Psoas muscle (tissue), 7 donors: ENCODE measurements at regions not wholly inside any gene's neighbourhood (a gene's known extent, or its start where the extent isn't known, plus 50 kb on each side); places are given as distances from the start of the nearest gene placed in this dataset.
A peak's percentile ranks its signal among the peaks of the same experiment; 100 is the strongest.

Experiments used
- ATAC-seq, 4 donors: fragments of 200-7000 bp; cut with Tn5 transposase; one replicate each; pipeline ENCODE4 v1.9.1; 2020; ENCODE audit warnings: moderate library complexity in 3 of 4, mild to moderate bottlenecking in 2 of 4
- DNase-seq, 2 donors: peaks; one replicate each; pipeline ENCODE4 v3.0.0-alpha.2; 2020
- H3K27ac ChIP-seq: fragments of 200-600 bp; one replicate; pipeline ENCODE4 v1.8.0; 2022
- H3K27me3 ChIP-seq, 3 donors: fragments of 200-600 bp in 1 of 3; one replicate each; pipeline versions ENCODE4 v1.6.1 to v1.8.0; 2013 to 2022; ENCODE audit warnings: low read length in 2 of 3, mild to moderate bottlenecking in 2 of 3, moderate library complexity in 1 of 3; ENCODE audit not compliant: insufficient read depth in 3 of 3
- H3K36me3 ChIP-seq, 2 donors: fragments of 200-600 bp in 1 of 2; one replicate each; pipeline versions ENCODE4 v1.6.1 to v1.8.0; 2013 to 2022; ENCODE audit warnings: low read depth in 1 of 2, mild to moderate bottlenecking in 1 of 2, moderate library complexity in 1 of 2; ENCODE audit not compliant: insufficient read depth in 1 of 2
- H3K4me1 ChIP-seq: fragments of 200-600 bp; one replicate; pipeline ENCODE4 v1.8.0; 2022
- H3K4me3 ChIP-seq: fragments of 200-600 bp; one replicate; pipeline ENCODE4 v1.8.0; 2022; ENCODE audit warnings: mild to moderate bottlenecking
- H3K9me3 ChIP-seq: fragments of 200-600 bp; one replicate; pipeline ENCODE4 v1.8.0; 2022
- WGBS, 3 donors: extraction: QIAGEN DNeasy Blood & Tissue Kit; methylation state at CpG; one replicate each; pipeline versions ENCODE4 v1.1.6 to v1.1.7; 2013; 5-methylcytosine and 5-hydroxymethylcytosine counted together
- intact Hi-C, 2 donors: fragments of 100-400 bp; cut with DNase I; formaldehyde crosslinking; loops; one replicate each; pipeline versions ENCODE4 v1.11.0 to v1.14.2; 2022
- TF ChIP-seq, protein P1 (sequence below): fragments of 200-600 bp; IDR thresholded peaks from one replicate; pipeline ENCODE4 v1.8.0; 2022; ENCODE audit warnings: antibody characterized with exemption
- donor health status: healthy with polysubstance abuse.
- donor health status: DM: no; HTN: no; CAD: no; lungs with moderate emphysema.
- donor health status: Bipolar disorder and iron deficiency.
- donor health status: healthy.
- donor health status: DM: yes; HTN: yes; CAD: no.
- donor health status: DM: no; HTN: no; CAD: no.
- donor health status: DM: yes; HTN: yes; CAD: no.

DNA sequence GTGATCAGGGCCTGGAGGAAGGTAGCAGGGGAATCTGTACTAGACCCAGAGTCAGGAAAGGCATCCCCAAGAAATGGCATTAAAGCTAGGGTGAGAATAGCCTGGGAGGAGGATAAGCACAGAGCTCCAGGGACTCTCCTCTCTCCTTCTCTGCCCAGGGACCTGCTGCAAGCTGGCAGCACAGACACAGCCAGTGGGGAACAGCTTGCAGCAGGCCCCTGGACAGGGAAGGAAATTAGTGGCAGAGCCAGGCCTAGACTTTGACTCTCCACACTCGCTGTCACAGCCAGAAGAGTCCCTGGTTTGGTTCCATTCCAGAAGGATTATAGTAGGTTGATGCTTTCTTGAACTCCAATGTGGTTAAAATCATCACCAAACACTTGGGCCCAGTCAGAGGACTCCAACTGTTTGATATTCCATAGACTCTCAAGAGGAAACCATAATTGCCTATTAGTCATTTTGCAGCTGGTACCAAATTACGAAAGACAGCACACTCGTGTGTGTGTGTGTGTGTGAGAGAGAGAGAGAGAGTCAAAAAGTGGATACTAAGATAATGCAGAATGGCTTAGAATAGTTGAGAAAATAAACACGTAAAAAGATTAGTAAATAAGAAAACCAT, 95.5 kb upstream of the ATP8B1 start:
- H3K36me3 ChIP-seq, result no peaks in the 10 kb centered on the region
- TF ChIP-seq, protein P1, sequence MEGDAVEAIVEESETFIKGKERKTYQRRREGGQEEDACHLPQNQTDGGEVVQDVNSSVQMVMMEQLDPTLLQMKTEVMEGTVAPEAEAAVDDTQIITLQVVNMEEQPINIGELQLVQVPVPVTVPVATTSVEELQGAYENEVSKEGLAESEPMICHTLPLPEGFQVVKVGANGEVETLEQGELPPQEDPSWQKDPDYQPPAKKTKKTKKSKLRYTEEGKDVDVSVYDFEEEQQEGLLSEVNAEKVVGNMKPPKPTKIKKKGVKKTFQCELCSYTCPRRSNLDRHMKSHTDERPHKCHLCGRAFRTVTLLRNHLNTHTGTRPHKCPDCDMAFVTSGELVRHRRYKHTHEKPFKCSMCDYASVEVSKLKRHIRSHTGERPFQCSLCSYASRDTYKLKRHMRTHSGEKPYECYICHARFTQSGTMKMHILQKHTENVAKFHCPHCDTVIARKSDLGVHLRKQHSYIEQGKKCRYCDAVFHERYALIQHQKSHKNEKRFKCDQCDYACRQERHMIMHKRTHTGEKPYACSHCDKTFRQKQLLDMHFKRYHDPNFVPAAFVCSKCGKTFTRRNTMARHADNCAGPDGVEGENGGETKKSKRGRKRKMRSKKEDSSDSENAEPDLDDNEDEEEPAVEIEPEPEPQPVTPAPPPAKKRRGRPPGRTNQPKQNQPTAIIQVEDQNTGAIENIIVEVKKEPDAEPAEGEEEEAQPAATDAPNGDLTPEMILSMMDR, result no peak
- WGBS, 3 donors, result 24 to 50% (median 31%) methylated on average over 4 of the region's 4 CpGs
- H3K4me3 ChIP-seq, result no peak overlapping the region
- no peaks in the 10 kb centered on the region for H3K9me3 ChIP-seq
- H3K27me3 ChIP-seq, result no peaks in the 10 kb centered on the region
- ATAC-seq (peak in 2 of 4 donors; percentile 15 to 43), DNase-seq (no peak)
- intact Hi-C loops, result no loop called here
- no peaks in the 10 kb centered on the region for H3K4me1 ChIP-seq
- H3K27ac ChIP-seq, result no peak overlapping the region

DNA sequence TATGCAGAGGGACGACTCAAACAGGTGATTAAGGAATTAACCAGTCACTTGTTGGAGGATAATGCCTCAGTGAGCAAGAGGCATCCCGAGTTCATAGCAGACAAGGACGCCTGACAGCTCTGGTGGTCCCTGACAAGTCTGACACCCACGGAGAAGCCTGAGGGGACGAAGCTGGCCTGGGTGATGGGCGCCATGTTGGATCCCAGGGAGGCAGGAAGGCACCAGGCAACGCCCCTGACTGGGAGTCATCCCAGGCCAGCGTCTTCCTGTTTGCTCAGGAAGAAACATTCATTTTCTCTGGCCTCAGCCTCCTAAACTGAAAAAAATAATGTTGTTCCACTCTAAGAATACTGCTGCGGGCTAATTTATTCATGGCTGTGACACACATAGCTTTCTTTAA, 92.1 kb upstream of the ATP8B1 start:
- DNase-seq, result no peak
- no peaks in the 10 kb centered on the region for H3K36me3 ChIP-seq

DNA sequence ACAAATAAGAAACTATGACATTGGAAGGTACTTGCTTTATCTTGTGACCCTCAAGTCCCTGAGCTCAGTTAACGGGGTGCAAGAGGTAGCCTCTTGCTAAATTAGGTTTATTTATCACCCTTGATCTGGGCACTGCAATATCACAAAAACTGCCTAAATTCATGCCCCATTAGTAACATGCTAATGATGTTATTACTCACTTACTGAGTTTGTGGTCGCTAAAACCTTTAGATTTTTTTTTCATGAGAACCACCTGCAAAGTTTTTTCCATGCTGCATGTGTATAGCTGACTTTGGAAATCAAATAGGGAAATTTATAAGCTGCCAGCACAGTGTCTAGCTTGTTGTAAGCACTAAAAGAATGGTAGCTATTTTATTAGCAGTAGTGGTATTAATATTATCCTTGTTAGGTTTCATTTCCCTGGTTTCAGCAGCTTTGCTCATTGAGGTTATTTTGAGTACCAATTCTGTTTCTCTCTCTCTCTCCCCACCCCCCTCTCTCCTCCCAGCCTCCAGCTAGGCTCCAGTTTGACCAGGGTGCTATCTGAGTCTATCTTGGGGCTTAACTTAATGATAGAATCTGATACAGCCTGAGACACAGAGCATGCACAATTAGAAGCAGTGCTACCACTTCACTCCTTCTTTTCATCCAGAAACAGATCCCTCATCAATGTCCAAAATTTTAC, 88.7 kb upstream of the ATP8B1 start:
- H3K9me3 ChIP-seq, result peaks cover 14% of the 10 kb centered on the region
- H3K4me1 ChIP-seq, result no peaks in the 10 kb centered on the region
- TF ChIP-seq, protein P1, result no peak
- H3K36me3 ChIP-seq, result no peaks in the 10 kb centered on the region
- no peak overlapping the region for H3K27ac ChIP-seq
- ATAC-seq (no peak), DNase-seq (no peak)
- H3K4me3 ChIP-seq, result no peak overlapping the region
- peaks cover 0 to 2% (median 0%) of the 10 kb centered on the region in 3 donors for H3K27me3 ChIP-seq
- WGBS, 3 donors, result 76 to 92% (median 76%) methylated on average over 2 of the region's 2 CpGs
- intact Hi-C loops, result no loop called here

More for the DNA sequence above, 92.1 kb upstream of the ATP8B1 start:
- peaks cover under 1% of the 10 kb centered on the region for H3K9me3 ChIP-seq
- ATAC-seq, result no peak
- H3K4me1 ChIP-seq, result no peaks in the 10 kb centered on the region
- no peaks in the 10 kb centered on the region for H3K27me3 ChIP-seq
- intact Hi-C loops, result no loop called here
- no peak overlapping the region for H3K4me3 ChIP-seq
- 75 to 81% (median 76%) methylated on average over 9 of the region's 9 CpGs for WGBS, 3 donors
- TF ChIP-seq, protein P1, result no peak
- no peak overlapping the region for H3K27ac ChIP-seq

DNA sequence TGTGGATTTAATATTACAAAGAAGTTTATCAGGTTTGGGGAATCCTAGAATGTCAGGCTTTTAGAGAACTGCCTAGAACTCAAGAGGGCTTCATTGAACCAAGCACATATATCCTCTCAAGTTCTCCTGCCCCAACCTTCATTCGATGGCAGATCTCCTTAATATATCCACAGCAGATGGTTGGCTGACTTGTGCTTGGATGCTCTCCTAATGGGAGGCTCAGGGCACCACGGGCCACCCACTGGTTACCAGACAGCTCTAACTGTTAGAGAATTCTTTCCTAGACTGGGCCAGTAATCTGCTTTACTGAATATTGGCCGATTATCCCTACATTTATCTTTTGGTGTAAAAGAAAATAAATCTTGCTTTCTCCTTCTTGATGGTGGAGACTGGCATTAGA, 87.2 kb upstream of the ATP8B1 start:
- Histone ChIP-seq H3K4me3 (no peak overlapping the region), H3K9me3 (peaks cover 14% of the 10 kb centered on the region), H3K27me3 (peaks cover 0 to 2% (median 0%) of the 10 kb centered on the region in 3 donors), H3K27ac (no peak overlapping the region), H3K4me1 (no peaks in the 10 kb centered on the region), H3K36me3 (no peaks in the 10 kb centered on the region)
- TF ChIP-seq, protein P1, result no peak
- ATAC-seq (no peak), DNase-seq (no peak)
- WGBS, 3 donors, result 33 to 59% (median 49%) methylated on average over 3 of the region's 3 CpGs
- intact Hi-C loops, result no loop called here
